AG04450 (cell line): ENCODE measurements at regions not wholly inside any gene's neighbourhood (a gene's known extent, or its start where the extent isn't known, plus 50 kb on each side); places are given as distances from the start of the nearest gene placed in this dataset.

Source experiments
- CTCF ChIA-PET: fragments of 300-600, 350-600 bp; formaldehyde crosslinking; extraction: SDS; loops from one replicate; lab custom pipeline; 2022; ENCODE audit warnings: antibody characterized with exemption, inconsistent platforms; lab: Charles Lee
- POLR2A ChIA-PET: fragments of 350-600 bp; formaldehyde crosslinking; extraction: SDS; loops from one replicate; lab custom pipeline; 2021; ENCODE audit warnings: antibody characterized with exemption, inconsistent platforms; lab: Yijun Ruan, JAX
- DNase-seq: peaks from one replicate; pipeline ENCODE4 v3.0.0-alpha.2; 2011; ENCODE audit warnings: low read depth, low spot score
- H3K27ac ChIP-seq: one replicate; pipeline ENCODE4 v1.5.1; 2012; ENCODE audit warnings: low read depth, low read length, control low read depth
- H3K27me3 ChIP-seq: one replicate; pipeline ENCODE4 v1.6.0; 2012; ENCODE audit warnings: low read length; ENCODE audit not compliant: control insufficient read depth, insufficient read depth
- H3K4me3 ChIP-seq: 2 replicates; pipeline ENCODE4 v1.5.1; 2011; ENCODE audit warnings: mild to moderate bottlenecking, low read depth, low read length, control low read depth
- H3K9me3 ChIP-seq: 2 replicates; pipeline ENCODE4 v1.5.1; 2012; ENCODE audit warnings: low read length; ENCODE audit not compliant: control insufficient read depth, insufficient read depth
- CTCF ChIP-seq: IDR thresholded peaks from 2 replicates; pipeline ENCODE4 v1.5.1; 2011; ENCODE audit warnings: low read depth, low read length, control low read depth, inconsistent platforms

- TF ChIP-seq CTCF = no peak
- no peak overlapping the region for H3K27ac ChIP-seq
- CTCF ChIA-PET = no interaction called here
Observed at GRCh38 chr1:239819096-239819495, 272.6 kb upstream of the FMN2 start.

GRCh38 chr1:239819756-239820250 is 271.9 kb upstream of the FMN2 start:
- CTCF ChIA-PET = no interaction called here
- no peak for DNase-seq
- POLR2A ChIA-PET = no interaction called here
- no peak overlapping the region for H3K27ac ChIP-seq
- no peaks in the 10 kb centered on the region for H3K9me3 ChIP-seq
- H3K27me3 ChIP-seq = no peaks in the 10 kb centered on the region
- H3K4me3 ChIP-seq = no peak overlapping the region
- TF ChIP-seq CTCF = no peak

More at GRCh38 chr1:239819096-239819495, 272.6 kb upstream of the FMN2 start:
- no peaks in the 10 kb centered on the region for H3K9me3 ChIP-seq
- POLR2A ChIA-PET = no interaction called here
- DNase-seq = no peak
- no peaks in the 10 kb centered on the region for H3K27me3 ChIP-seq
- no peak overlapping the region for H3K4me3 ChIP-seq

GRCh38 chr1:239823852-239824251 is 267.8 kb upstream of the FMN2 start:
- TF ChIP-seq CTCF = no peak
- DNase-seq = no peak
- ChIA-PET POLR2A (no interaction called here), CTCF (no interaction called here)
- Histone ChIP-seq H3K9me3 (no peaks in the 10 kb centered on the region; the same call in 1 of the 2 replicates), H3K27me3 (no peaks in the 10 kb centered on the region), H3K4me3 (no peak overlapping the region), H3K27ac (no peak overlapping the region)

- TF ChIP-seq CTCF = no peak
- ChIA-PET POLR2A (no interaction called here), CTCF (no interaction called here)
- no peak for DNase-seq
- H3K9me3 ChIP-seq = no peaks in the 10 kb centered on the region; the same call in 1 of the 2 replicates
- H3K27ac ChIP-seq = no peak overlapping the region
- no peaks in the 10 kb centered on the region for H3K27me3 ChIP-seq
- no peak overlapping the region for H3K4me3 ChIP-seq
Observed at GRCh38 chr1:239826211-239826610, 265.5 kb upstream of the FMN2 start.

- Histone ChIP-seq H3K4me3 (no peak overlapping the region), H3K27ac (no peak overlapping the region), H3K9me3 (no peaks in the 10 kb centered on the region; the same call in 1 of the 2 replicates), H3K27me3 (no peaks in the 10 kb centered on the region)
- ChIA-PET POLR2A (no interaction called here), CTCF (no interaction called here)
- DNase-seq = no peak
- TF ChIP-seq CTCF = no peak
Observed at GRCh38 chr1:239826736-239827135, 264.9 kb upstream of the FMN2 start.
